ENCODE measurements at regions not wholly inside any gene's neighbourhood (a gene's known extent, or its start where the extent isn't known, plus 50 kb on each side); places are given as distances from the start of the nearest gene placed in this dataset.
"Not testable (repeated sequence)": the region's sequence is repeated elsewhere in the genome, so short reads cannot be mapped to it uniquely, and the experiment has no call there.

- H3K36me3 Mint-ChIP-seq (ENCODE audit: low read depth), result no peaks in the 10 kb centered on the region
- no peaks in the 10 kb centered on the region for H3K9me3 Mint-ChIP-seq
- no peak overlapping the region for H3K27ac Mint-ChIP-seq
- H3K27me3 Mint-ChIP-seq, result no peaks in the 10 kb centered on the region
- H3K4me1 Mint-ChIP-seq (ENCODE audit: low read depth), result peaks cover 6% of the 10 kb centered on the region
- no peak overlapping the region for H3K4me3 Mint-ChIP-seq
- intact Hi-C loops (cut with micrococcal nuclease), result no loop called here
These were observed 77.1 kb upstream of the ADTRP start for GRCh38 chr6:11855743-11856142.

- H3K9me3 Mint-ChIP-seq, result no peaks in the 10 kb centered on the region
- no peak overlapping the region for H3K4me3 Mint-ChIP-seq
- intact Hi-C loops (cut with micrococcal nuclease), result no loop called here
- peaks cover 6% of the 10 kb centered on the region for H3K4me1 Mint-ChIP-seq (ENCODE audit: low read depth)
- H3K36me3 Mint-ChIP-seq (ENCODE audit: low read depth), result no peaks in the 10 kb centered on the region
- H3K27ac Mint-ChIP-seq, result no peak overlapping the region
- H3K27me3 Mint-ChIP-seq, result no peaks in the 10 kb centered on the region
These were observed 76.0 kb upstream of the ADTRP start for GRCh38 chr6:11854408-11855165.

- H3K4me1 Mint-ChIP-seq (ENCODE audit: low read depth), result peaks cover 6% of the 10 kb centered on the region
- intact Hi-C loops (cut with micrococcal nuclease), result no loop called here
- H3K9me3 Mint-ChIP-seq, result no peaks in the 10 kb centered on the region
- no peaks in the 10 kb centered on the region for H3K36me3 Mint-ChIP-seq (ENCODE audit: low read depth)
- H3K27ac Mint-ChIP-seq, result no peak overlapping the region
- H3K4me3 Mint-ChIP-seq, result no peak overlapping the region
- no peaks in the 10 kb centered on the region for H3K27me3 Mint-ChIP-seq
These were observed 75.2 kb upstream of the ADTRP start for GRCh38 chr6:11853678-11854407.

GRCh38 chr6:11852061-11852651 is 73.6 kb upstream of the ADTRP start:
- Mint-ChIP-seq H3K36me3 (ENCODE audit: low read depth) (no peaks in the 10 kb centered on the region), H3K9me3 (no peaks in the 10 kb centered on the region), H3K27ac (no peak overlapping the region), H3K27me3 (no peaks in the 10 kb centered on the region), H3K4me1 (ENCODE audit: low read depth) (peaks cover 6% of the 10 kb centered on the region), H3K4me3 (no peak overlapping the region)
- intact Hi-C loops (cut with micrococcal nuclease), result no loop called here

- no peaks in the 10 kb centered on the region for H3K9me3 Mint-ChIP-seq
- H3K36me3 Mint-ChIP-seq (ENCODE audit: low read depth), result no peaks in the 10 kb centered on the region
- H3K27ac Mint-ChIP-seq, result no peak overlapping the region
- peaks cover 6% of the 10 kb centered on the region for H3K4me1 Mint-ChIP-seq (ENCODE audit: low read depth)
- intact Hi-C loops (cut with micrococcal nuclease), result no loop called here
- H3K4me3 Mint-ChIP-seq, result no peak overlapping the region
- H3K27me3 Mint-ChIP-seq, result no peaks in the 10 kb centered on the region
These were observed 72.8 kb upstream of the ADTRP start for GRCh38 chr6:11851387-11851786.

- Mint-ChIP-seq H3K4me3 (no peak overlapping the region), H3K27ac (no peak overlapping the region), H3K36me3 (ENCODE audit: low read depth) (no peaks in the 10 kb centered on the region), H3K4me1 (ENCODE audit: low read depth) (peaks cover 6% of the 10 kb centered on the region), H3K9me3 (no peaks in the 10 kb centered on the region), H3K27me3 (no peaks in the 10 kb centered on the region)
- intact Hi-C loops (cut with micrococcal nuclease), result no loop called here
These were observed 70.5 kb upstream of the ADTRP start for GRCh38 chr6:11848852-11849731.

- H3K9me3 Mint-ChIP-seq, result no peaks in the 10 kb centered on the region
- H3K4me1 Mint-ChIP-seq (ENCODE audit: low read depth), result peaks cover 6% of the 10 kb centered on the region
- no peaks in the 10 kb centered on the region for H3K27me3 Mint-ChIP-seq
- intact Hi-C loops (cut with micrococcal nuclease), result no loop called here
- H3K27ac Mint-ChIP-seq, result no peak overlapping the region
- no peak overlapping the region for H3K4me3 Mint-ChIP-seq
- H3K36me3 Mint-ChIP-seq (ENCODE audit: low read depth), result no peaks in the 10 kb centered on the region
These were observed 69.7 kb upstream of the ADTRP start for GRCh38 chr6:11848346-11848651.

- intact Hi-C loops (cut with micrococcal nuclease), result no loop called here
These were observed 69.1 kb upstream of the ADTRP start for GRCh38 chr6:11847515-11848345.

GRCh38 chr6:11847068-11847467 is 68.5 kb upstream of the ADTRP start:
- intact Hi-C loops (cut with micrococcal nuclease); H3K27me3 Mint-ChIP-seq; H3K9me3 Mint-ChIP-seq; H3K4me3 Mint-ChIP-seq; H3K27ac Mint-ChIP-seq; H3K36me3 Mint-ChIP-seq (ENCODE audit: low read depth); H3K4me1 Mint-ChIP-seq (ENCODE audit: low read depth): not testable (repeated sequence)

More at GRCh38 chr6:11847515-11848345, 69.1 kb upstream of the ADTRP start:
- H3K36me3 Mint-ChIP-seq (ENCODE audit: low read depth), result no peaks in the 10 kb centered on the region
- H3K4me3 Mint-ChIP-seq, result no peak overlapping the region
- H3K27me3 Mint-ChIP-seq, result no peaks in the 10 kb centered on the region
- H3K4me1 Mint-ChIP-seq (ENCODE audit: low read depth), result peaks cover 6% of the 10 kb centered on the region
- H3K27ac Mint-ChIP-seq, result no peak overlapping the region
- H3K9me3 Mint-ChIP-seq, result no peaks in the 10 kb centered on the region

- intact Hi-C loops (cut with micrococcal nuclease), result no loop called here
- Mint-ChIP-seq H3K9me3 (no peaks in the 10 kb centered on the region), H3K36me3 (ENCODE audit: low read depth) (no peaks in the 10 kb centered on the region), H3K4me3 (no peak overlapping the region), H3K27ac (no peak overlapping the region), H3K27me3 (no peaks in the 10 kb centered on the region), H3K4me1 (ENCODE audit: low read depth) (no peaks in the 10 kb centered on the region)
These were observed 67.3 kb upstream of the ADTRP start for GRCh38 chr6:11845664-11846577.

- H3K27me3 Mint-ChIP-seq; H3K4me3 Mint-ChIP-seq; H3K4me1 Mint-ChIP-seq (ENCODE audit: low read depth); H3K27ac Mint-ChIP-seq; intact Hi-C loops (cut with micrococcal nuclease); H3K36me3 Mint-ChIP-seq (ENCODE audit: low read depth): not testable (repeated sequence)
- H3K9me3 Mint-ChIP-seq, result peaks cover 26% of the 10 kb centered on the region
These were observed 64.2 kb upstream of the ADTRP start for GRCh38 chr6:11842795-11843194.

GRCh38 chr6:11835065-11835464 is 56.5 kb upstream of the ADTRP start:
- Mint-ChIP-seq H3K4me1 (ENCODE audit: low read depth) (peaks cover 15% of the 10 kb centered on the region), H3K4me3 (no peak overlapping the region), H3K36me3 (ENCODE audit: low read depth) (no peaks in the 10 kb centered on the region), H3K9me3 (peaks cover 31% of the 10 kb centered on the region), H3K27me3 (peaks cover 4% of the 10 kb centered on the region), H3K27ac (no peak overlapping the region)
- intact Hi-C loops (cut with micrococcal nuclease), result no loop called here

All from dendritic cell treated with granulocyte-macrophage colony-stimulating factor and Interleukin-4, amounts not matched to agents 40 ng/mL and 50 ng/mL, for 4 days (primary cell).